ENCODE measurements at regions not wholly inside any gene's neighbourhood (a gene's known extent, or its start where the extent isn't known, plus 50 kb on each side); places are given as distances from the start of the nearest gene placed in this dataset.

GRCh38 chr5:68372161-68372560 is 156.6 kb downstream of the PIK3R1 start:
- Histone ChIP-seq H3K4me2 (ENCODE audit: low read length) (no peak overlapping the region), H3K27me3 (ENCODE audit: control insufficient read depth, low read length) (no peaks in the 10 kb centered on the region; the same call in 1 of the 2 replicates), H3K4me3 (ENCODE audit: low read length) (no peak overlapping the region), H3K9me2 (replicated peaks; ENCODE audit: control insufficient read depth, low read length) (no peaks in the 10 kb centered on the region), H3K9me3 (ENCODE audit: control insufficient read depth, insufficient read depth, low read length) (no peaks in the 10 kb centered on the region), H3K36me3 (ENCODE audit: control insufficient read depth, low read length) (no peaks in the 10 kb centered on the region), H3F3A (ENCODE audit: control insufficient read depth, insufficient read depth) (no peaks in the 10 kb centered on the region), H3K4me1 (ENCODE audit: control insufficient read depth, low read length) (peaks cover 12% of the 10 kb centered on the region), H4K20me1 (ENCODE audit: control insufficient read depth, insufficient read depth, low read depth, low read length) (no peaks in the 10 kb centered on the region), H3K27ac (ENCODE audit: low read depth, low read length) (no peak overlapping the region), H3K79me2 (ENCODE audit: control insufficient read depth, low read length) (no peaks in the 10 kb centered on the region)
- TF ChIP-seq, protein P1, sequence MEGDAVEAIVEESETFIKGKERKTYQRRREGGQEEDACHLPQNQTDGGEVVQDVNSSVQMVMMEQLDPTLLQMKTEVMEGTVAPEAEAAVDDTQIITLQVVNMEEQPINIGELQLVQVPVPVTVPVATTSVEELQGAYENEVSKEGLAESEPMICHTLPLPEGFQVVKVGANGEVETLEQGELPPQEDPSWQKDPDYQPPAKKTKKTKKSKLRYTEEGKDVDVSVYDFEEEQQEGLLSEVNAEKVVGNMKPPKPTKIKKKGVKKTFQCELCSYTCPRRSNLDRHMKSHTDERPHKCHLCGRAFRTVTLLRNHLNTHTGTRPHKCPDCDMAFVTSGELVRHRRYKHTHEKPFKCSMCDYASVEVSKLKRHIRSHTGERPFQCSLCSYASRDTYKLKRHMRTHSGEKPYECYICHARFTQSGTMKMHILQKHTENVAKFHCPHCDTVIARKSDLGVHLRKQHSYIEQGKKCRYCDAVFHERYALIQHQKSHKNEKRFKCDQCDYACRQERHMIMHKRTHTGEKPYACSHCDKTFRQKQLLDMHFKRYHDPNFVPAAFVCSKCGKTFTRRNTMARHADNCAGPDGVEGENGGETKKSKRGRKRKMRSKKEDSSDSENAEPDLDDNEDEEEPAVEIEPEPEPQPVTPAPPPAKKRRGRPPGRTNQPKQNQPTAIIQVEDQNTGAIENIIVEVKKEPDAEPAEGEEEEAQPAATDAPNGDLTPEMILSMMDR (IDR thresholded peaks at IDR 0.05; ENCODE audit: low read depth, low read length, poor library complexity, severe bottlenecking) = no peak
- TF ChIP-seq EZH2phosphoT487 (IDR thresholded peaks at IDR 0.05; ENCODE audit: borderline replicate concordance, low read length) = no peak

DNA sequence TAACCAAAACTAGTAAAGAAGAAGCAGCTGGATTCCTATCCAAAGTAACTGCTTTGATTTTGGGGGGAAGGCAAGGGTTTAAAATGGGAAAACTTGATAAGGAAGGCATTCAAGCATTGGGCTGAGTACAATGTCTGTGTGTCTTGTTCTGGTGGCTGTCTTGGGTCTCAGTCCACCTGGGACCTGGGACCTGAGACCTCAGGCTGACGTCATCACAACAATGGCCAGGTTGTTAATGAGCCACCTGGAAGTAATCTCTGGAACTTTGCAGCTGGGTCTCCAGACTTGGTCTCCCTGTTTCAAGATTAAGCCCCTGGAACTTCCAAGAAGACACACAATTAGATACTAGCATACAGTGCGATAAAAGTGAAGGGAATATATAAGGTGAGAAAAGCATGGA is 157.5 kb downstream of the PIK3R1 start:
- Histone ChIP-seq H3K9me3 (ENCODE audit: control insufficient read depth, insufficient read depth, low read length) (no peaks in the 10 kb centered on the region), H3K9me2 (replicated peaks; ENCODE audit: control insufficient read depth, low read length) (no peaks in the 10 kb centered on the region), H3F3A (ENCODE audit: control insufficient read depth, insufficient read depth) (no peaks in the 10 kb centered on the region), H3K4me3 (ENCODE audit: low read length) (no peak overlapping the region), H3K4me1 (ENCODE audit: control insufficient read depth, low read length) (peaks cover 12% of the 10 kb centered on the region), H4K20me1 (ENCODE audit: control insufficient read depth, insufficient read depth, low read depth, low read length) (no peaks in the 10 kb centered on the region), H3K4me2 (ENCODE audit: low read length) (no peak overlapping the region), H3K27me3 (ENCODE audit: control insufficient read depth, low read length) (no peaks in the 10 kb centered on the region; the same call in 1 of the 2 replicates), H3K36me3 (ENCODE audit: control insufficient read depth, low read length) (no peaks in the 10 kb centered on the region), H3K27ac (ENCODE audit: low read depth, low read length) (no peak overlapping the region), H3K79me2 (ENCODE audit: control insufficient read depth, low read length) (no peaks in the 10 kb centered on the region)
- TF ChIP-seq, protein P1 (IDR thresholded peaks at IDR 0.05; ENCODE audit: low read depth, low read length, poor library complexity, severe bottlenecking) = no peak
- no peak for TF ChIP-seq EZH2phosphoT487 (IDR thresholded peaks at IDR 0.05; ENCODE audit: borderline replicate concordance, low read length)

- Histone ChIP-seq H3K27ac (ENCODE audit: low read depth, low read length) (no peak overlapping the region), H3F3A (ENCODE audit: control insufficient read depth, insufficient read depth) (no peaks in the 10 kb centered on the region), H3K27me3 (ENCODE audit: control insufficient read depth, low read length) (no peaks in the 10 kb centered on the region; the same call in 1 of the 2 replicates), H3K4me1 (ENCODE audit: control insufficient read depth, low read length) (peaks cover 4% of the 10 kb centered on the region; the same call in 1 of the 2 replicates), H3K9me2 (replicated peaks; ENCODE audit: control insufficient read depth, low read length) (no peaks in the 10 kb centered on the region), H3K79me2 (ENCODE audit: control insufficient read depth, low read length) (no peaks in the 10 kb centered on the region), H4K20me1 (ENCODE audit: control insufficient read depth, insufficient read depth, low read depth, low read length) (no peaks in the 10 kb centered on the region), H3K4me3 (ENCODE audit: low read length) (no peak overlapping the region), H3K4me2 (ENCODE audit: low read length) (no peak overlapping the region), H3K36me3 (ENCODE audit: control insufficient read depth, low read length) (no peaks in the 10 kb centered on the region), H3K9me3 (ENCODE audit: control insufficient read depth, insufficient read depth, low read length) (no peaks in the 10 kb centered on the region)
- TF ChIP-seq, protein P1 (IDR thresholded peaks at IDR 0.05; ENCODE audit: low read depth, low read length, poor library complexity, severe bottlenecking) = no peak
- no peak for TF ChIP-seq EZH2phosphoT487 (IDR thresholded peaks at IDR 0.05; ENCODE audit: borderline replicate concordance, low read length)
These were observed 159.4 kb downstream of the PIK3R1 start for GRCh38 chr5:68374796-68375518.

Measured in DOHH2 (cell line).